GM18502 (cell line): ENCODE measurements at regions not wholly inside any gene's neighbourhood (a gene's known extent, or its start where the extent isn't known, plus 50 kb on each side); places are given as distances from the start of the nearest gene placed in this dataset.
"Not testable (repeated sequence)": the region's sequence is repeated elsewhere in the genome, so short reads cannot be mapped to it uniquely, and the experiment has no call there.

ENCODE experiments used
- ATAC-seq: cut with Tn5 transposase; IDR thresholded peaks from one replicate; pipeline ENCODE4 v1.9.1; 2021; ENCODE audit warnings: mild to moderate bottlenecking; ENCODE audit not compliant: unreplicated experiment, poor library complexity

GRCh38 chr12:13336216-13336615, 139.7 kb downstream of the EMP1 start:
- ATAC-seq = no peak

DNA sequence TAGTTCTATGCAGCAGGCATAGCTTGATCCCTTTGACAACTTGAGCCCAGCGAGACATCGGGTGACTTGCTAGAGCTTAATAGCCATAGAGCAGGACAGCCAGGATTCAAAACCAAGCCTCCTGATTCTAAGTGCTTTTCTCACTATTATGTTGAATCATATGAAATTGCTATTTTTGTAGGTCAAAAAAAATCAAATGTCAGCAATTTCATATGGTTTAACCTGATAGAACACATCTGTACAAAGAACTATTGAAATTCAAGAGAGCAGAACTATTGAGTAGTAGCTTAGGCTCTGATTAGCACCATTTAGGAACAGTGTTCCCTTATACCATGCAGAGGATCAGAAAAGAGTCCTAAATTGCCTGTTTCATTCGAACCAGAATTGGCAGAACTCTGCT, 132.0 kb downstream of the EMP1 start:
- ATAC-seq = no peak

- no peak for ATAC-seq
These were observed 129.6 kb downstream of the EMP1 start for GRCh38 chr12:13326076-13326475.

- not testable (repeated sequence) for ATAC-seq
These were observed 128.5 kb downstream of the EMP1 start for GRCh38 chr12:13325037-13325436.

DNA sequence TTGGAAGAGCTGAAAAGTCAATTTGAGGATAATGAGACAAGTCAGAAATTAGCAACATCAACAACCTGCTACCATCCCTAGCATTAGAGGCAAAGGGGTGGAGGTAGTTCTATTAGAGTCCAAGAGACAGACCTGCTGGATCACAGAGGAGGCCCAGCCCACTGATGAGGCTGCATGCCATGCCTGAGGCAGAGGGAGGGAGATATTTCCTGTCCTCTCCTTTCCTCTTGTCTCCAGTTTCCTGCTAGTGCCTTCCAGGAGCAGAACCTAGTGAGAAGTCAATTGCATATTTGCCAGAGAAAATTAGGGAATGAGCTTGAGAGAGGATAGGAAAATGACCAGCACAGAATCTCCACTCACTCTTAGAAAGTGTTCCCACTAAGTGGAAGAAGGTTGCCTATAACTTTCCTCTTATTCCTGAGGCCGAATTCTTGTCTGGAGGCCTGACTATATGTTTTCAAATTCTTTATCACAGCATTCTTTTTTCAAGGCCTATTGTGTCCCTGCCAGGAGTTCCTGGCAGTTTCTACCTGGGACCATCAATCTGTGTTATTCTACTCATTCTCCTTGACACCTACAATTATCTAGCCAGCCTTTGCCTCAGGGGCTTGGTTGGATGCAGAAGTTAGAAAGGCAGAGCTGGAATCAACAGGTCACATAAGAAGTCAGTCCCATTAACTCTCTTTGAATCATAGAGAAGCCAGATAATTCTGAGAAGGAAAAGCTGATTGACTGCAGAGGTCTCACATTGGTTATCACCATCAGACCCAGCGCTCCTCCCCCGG, 121.9 kb downstream of the EMP1 start:
- ATAC-seq = no peak

- ATAC-seq = no peak
These were observed 120.2 kb downstream of the EMP1 start for GRCh38 chr12:13316587-13317246.

- ATAC-seq = no peak
These were observed 117.4 kb downstream of the EMP1 start for GRCh38 chr12:13313886-13314285.

DNA sequence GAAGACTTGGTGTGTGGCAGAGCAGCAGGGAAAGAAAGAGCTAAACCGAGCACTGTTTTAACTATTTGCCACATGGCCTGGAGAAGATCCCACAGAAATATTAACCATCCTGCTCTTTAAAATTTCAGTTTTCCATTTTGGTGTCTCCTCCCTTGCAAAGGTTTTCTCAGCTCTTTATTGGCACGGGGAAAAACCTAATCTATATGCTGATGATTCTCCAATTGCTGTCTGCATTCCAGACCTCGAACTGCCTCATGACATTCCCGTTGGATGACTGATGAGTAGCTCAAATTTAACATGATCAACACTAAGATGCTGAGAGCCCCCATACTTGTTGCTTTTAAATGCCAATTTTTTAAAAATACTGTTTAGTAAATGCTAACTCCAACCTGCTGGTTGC, 115.0 kb downstream of the EMP1 start:
- ATAC-seq = no peak

- no peak for ATAC-seq
These were observed 110.8 kb downstream of the EMP1 start for GRCh38 chr12:13307143-13307816.

- no peak for ATAC-seq
These were observed 108.4 kb downstream of the EMP1 start for GRCh38 chr12:13304924-13305323.

- ATAC-seq = no peak
These were observed 102.9 kb downstream of the EMP1 start for GRCh38 chr12:13299457-13299856.

GRCh38 chr12:13293096-13293495, 96.6 kb downstream of the EMP1 start:
- no peak for ATAC-seq

- ATAC-seq = no peak
These were observed 93.2 kb downstream of the EMP1 start for GRCh38 chr12:13289653-13290289.

GRCh38 chr12:13288937-13289652, 92.6 kb downstream of the EMP1 start:
- ATAC-seq = no peak

DNA sequence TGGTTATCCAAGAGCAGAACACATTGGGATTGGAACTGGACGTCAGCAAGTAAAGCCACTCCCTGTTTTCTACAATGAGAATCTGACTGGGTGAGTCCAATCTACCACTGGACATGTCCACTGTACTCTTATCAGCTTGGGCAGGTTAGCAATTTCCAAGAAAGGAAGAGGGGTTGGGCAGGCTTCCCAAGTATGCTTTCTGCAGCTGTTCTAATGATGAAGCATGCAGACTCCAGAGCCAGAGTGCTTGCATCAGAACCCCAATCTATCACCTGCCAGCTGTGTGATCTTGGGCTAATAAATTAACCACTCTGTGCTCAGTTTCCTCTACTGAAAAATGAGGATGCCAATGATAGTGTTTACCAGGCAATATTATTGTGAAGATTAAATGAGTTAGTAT, 92.0 kb downstream of the EMP1 start:
- ATAC-seq = no peak

DNA sequence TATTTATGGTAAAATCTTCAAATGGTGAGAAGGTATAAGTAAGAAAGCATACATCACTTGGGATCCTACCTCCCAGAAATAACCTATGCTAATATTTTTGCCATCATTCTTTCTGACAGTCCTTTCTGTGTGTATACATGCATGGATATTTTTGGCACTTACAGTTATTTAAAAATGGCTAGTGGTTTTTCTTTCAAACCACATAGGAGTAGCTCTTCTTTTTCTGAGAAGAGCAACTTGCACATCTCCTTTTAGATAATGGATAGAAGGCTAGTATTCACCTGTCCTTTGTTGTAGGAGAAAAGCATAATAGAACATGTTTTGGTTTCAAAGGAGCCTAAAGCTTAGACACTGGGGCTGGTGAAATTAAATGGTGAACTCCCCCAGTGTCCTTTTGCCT, 87.3 kb downstream of the EMP1 start:
- no peak for ATAC-seq

GRCh38 chr12:13282861-13283260, 86.3 kb downstream of the EMP1 start:
- no peak for ATAC-seq

DNA sequence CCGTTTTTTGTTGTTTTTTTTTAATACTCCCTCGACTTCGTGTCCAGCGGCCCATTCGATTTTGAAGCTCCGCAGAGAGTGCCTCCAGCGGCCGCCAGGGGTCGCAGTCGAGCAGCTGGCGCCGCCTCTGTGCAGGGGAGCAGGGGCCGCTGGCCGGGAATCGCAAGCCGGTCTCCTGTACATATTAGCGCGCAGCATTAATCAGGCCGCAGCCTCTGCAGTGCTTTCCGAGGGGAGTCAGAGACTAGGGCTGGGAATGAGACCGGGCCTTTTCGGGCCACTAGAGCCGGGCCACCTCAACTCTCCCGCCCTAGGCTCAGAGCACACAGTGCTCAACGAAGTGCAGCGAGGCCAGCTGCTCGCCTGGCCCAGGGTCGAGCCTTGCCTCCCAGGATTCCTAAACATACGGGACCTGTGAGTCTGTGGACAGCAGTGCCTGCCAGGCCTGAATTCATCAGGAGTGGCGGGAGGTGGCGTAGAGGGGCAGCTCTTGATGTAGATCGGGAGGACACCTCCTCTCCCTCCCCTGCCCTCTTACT, 81.8 kb downstream of the EMP1 start:
- peak; percentile 79 for ATAC-seq

- ATAC-seq = no peak
These were observed 80.8 kb downstream of the EMP1 start for GRCh38 chr12:13277293-13277692.
